ENCODE measurements at regions not wholly inside any gene's neighbourhood (a gene's known extent, or its start where the extent isn't known, plus 50 kb on each side); places are given as distances from the start of the nearest gene placed in this dataset.

DNA sequence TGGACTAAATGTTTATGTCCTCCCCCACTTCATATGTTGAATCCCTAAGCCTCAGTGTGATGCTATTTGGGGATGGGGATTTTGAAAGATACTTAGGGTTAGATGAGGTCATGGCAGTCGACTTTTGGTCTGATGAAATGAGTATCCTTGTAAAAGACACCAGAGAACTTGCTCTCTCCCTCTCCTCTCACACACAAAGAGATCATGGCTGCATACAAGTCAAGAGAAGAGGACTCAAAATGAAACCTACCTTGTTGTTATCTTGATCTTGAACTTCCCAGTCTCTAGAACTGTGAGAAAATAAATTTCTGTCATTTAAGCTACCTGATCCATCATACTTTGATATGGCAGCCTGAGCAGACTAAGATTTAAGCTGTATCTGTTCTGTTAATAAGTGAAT lies 144.0 kb upstream of the HAPLN1 start:
- TF ChIP-seq, protein P1, sequence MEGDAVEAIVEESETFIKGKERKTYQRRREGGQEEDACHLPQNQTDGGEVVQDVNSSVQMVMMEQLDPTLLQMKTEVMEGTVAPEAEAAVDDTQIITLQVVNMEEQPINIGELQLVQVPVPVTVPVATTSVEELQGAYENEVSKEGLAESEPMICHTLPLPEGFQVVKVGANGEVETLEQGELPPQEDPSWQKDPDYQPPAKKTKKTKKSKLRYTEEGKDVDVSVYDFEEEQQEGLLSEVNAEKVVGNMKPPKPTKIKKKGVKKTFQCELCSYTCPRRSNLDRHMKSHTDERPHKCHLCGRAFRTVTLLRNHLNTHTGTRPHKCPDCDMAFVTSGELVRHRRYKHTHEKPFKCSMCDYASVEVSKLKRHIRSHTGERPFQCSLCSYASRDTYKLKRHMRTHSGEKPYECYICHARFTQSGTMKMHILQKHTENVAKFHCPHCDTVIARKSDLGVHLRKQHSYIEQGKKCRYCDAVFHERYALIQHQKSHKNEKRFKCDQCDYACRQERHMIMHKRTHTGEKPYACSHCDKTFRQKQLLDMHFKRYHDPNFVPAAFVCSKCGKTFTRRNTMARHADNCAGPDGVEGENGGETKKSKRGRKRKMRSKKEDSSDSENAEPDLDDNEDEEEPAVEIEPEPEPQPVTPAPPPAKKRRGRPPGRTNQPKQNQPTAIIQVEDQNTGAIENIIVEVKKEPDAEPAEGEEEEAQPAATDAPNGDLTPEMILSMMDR (IDR thresholded peaks at IDR 0.05) = no peak
- TF ChIP-seq POLR2A (IDR thresholded peaks at IDR 0.05) = no peak

Measured in heart left ventricle (tissue), 13 donors.